ENCODE measurements at regions not wholly inside any gene's neighbourhood (a gene's known extent, or its start where the extent isn't known, plus 50 kb on each side); places are given as distances from the start of the nearest gene placed in this dataset.
A peak's percentile ranks its signal among the peaks of the same experiment; 100 is the strongest.

- DNase-seq (ENCODE audit: low spot score), result peak; percentile 39
These were observed 216.5 kb upstream of the RREB1 start for GRCh38 chr6:6891125-6891721.

GRCh38 chr6:6891949-6892461 lies 215.8 kb upstream of the RREB1 start:
- DNase-seq (ENCODE audit: low spot score), result no peak

GRCh38 chr6:6892744-6893583 lies 214.8 kb upstream of the RREB1 start:
- no peak for DNase-seq (ENCODE audit: low spot score)

- DNase-seq (ENCODE audit: low spot score), result no peak
These were observed 214.1 kb upstream of the RREB1 start for GRCh38 chr6:6893701-6894100.

GRCh38 chr6:6895929-6896328 lies 211.8 kb upstream of the RREB1 start:
- no peak for DNase-seq (ENCODE audit: low spot score)

GRCh38 chr6:6897140-6897539 lies 210.6 kb upstream of the RREB1 start:
- no peak for DNase-seq (ENCODE audit: low spot score)

GRCh38 chr6:6900569-6901204 lies 207.1 kb upstream of the RREB1 start:
- no peak for DNase-seq (ENCODE audit: low spot score)

- no peak for DNase-seq (ENCODE audit: low spot score)
These were observed 206.5 kb upstream of the RREB1 start for GRCh38 chr6:6901205-6901719.

- no peak for DNase-seq (ENCODE audit: low spot score)
These were observed 205.8 kb upstream of the RREB1 start for GRCh38 chr6:6901945-6902344.

- DNase-seq (ENCODE audit: low spot score), result no peak
These were observed 201.7 kb upstream of the RREB1 start for GRCh38 chr6:6905961-6906518.

- no peak for DNase-seq (ENCODE audit: low spot score)
These were observed 201.1 kb upstream of the RREB1 start for GRCh38 chr6:6906570-6907213.

- DNase-seq (ENCODE audit: low spot score), result no peak
These were observed 200.5 kb upstream of the RREB1 start for GRCh38 chr6:6907286-6907685.

- no peak for DNase-seq (ENCODE audit: low spot score)
These were observed 199.6 kb upstream of the RREB1 start for GRCh38 chr6:6908121-6908520.

- no peak for DNase-seq (ENCODE audit: low spot score)
These were observed 198.7 kb upstream of the RREB1 start for GRCh38 chr6:6909111-6909510.

- DNase-seq (ENCODE audit: low spot score), result no peak
These were observed 196.9 kb upstream of the RREB1 start for GRCh38 chr6:6910734-6911295.

- no peak for DNase-seq (ENCODE audit: low spot score)
These were observed 196.4 kb upstream of the RREB1 start for GRCh38 chr6:6911391-6911790.

- no peak for DNase-seq (ENCODE audit: low spot score)
These were observed 194.7 kb upstream of the RREB1 start for GRCh38 chr6:6912817-6913744.

GRCh38 chr6:6915219-6915618 lies 192.5 kb upstream of the RREB1 start:
- no peak for DNase-seq (ENCODE audit: low spot score)

GRCh38 chr6:6915813-6916547 lies 191.8 kb upstream of the RREB1 start:
- no peak for DNase-seq (ENCODE audit: low spot score)

- DNase-seq (ENCODE audit: low spot score), result no peak
These were observed 191.2 kb upstream of the RREB1 start for GRCh38 chr6:6916598-6916997.

Measured in SW480 (cell line).